GDM1 (cell line): ENCODE measurements at regions not wholly inside any gene's neighbourhood (a gene's known extent, or its start where the extent isn't known, plus 50 kb on each side); places are given as distances from the start of the nearest gene placed in this dataset.

ENCODE experiments used
- DNase-seq: peaks from one replicate; lab custom pipeline; 2025; lab: John Stamatoyannopoulos, UW

DNA sequence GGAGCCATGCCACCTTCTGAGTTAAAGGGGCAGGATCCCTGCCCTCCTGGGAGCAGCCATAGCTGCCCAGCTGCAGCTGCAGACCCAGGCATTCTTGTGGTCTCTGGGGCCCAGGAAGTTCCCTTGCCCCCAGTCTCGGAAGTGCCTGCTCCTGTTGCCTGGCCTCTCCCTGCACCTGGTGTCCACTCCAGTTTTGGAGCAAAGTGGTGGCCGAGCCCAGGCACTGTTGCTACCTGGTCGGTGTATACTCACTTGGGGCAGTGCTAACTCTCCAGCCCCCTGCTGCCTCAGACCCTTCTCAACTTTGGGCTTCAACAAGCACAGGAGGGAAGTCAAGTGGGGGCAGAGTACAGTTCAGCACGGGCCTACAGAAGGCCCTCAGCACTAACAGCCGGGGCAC, 352.9 kb upstream of the NCAM2 start:
- no peak for DNase-seq

DNA sequence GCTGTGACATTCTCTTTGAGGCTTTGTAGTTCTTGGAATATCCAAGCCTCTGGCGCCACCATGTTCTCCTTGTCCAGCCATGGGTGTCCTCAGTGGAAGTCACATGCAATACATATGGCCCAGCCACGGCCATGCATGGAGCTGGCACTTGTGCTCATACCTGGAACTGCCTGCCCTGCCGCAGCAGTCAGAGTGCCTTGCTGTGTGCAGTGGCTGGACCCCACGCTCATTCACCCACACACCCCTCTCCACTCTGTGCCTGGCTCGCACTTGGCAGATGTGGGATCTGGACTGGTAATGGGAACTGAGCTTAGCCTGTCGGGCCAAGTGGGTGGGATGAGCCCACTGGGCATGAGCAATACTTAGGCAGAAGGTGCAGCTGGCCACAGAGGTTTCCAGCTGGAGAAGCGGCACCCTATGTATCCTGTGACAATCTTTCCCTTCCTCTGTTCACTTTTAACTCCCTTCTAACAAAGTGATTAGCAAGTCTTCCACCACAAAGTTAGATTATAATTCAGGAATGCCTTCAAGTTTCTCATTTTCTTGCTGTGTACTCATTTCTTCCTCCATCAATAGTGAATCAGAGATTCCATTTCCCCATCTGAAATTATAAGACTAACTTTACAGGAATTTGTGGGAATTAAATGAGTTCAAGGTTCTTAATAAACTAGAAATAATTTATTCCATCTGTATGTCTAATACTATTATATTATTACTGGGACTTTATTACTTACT, 351.6 kb upstream of the NCAM2 start:
- no peak for DNase-seq

DNA sequence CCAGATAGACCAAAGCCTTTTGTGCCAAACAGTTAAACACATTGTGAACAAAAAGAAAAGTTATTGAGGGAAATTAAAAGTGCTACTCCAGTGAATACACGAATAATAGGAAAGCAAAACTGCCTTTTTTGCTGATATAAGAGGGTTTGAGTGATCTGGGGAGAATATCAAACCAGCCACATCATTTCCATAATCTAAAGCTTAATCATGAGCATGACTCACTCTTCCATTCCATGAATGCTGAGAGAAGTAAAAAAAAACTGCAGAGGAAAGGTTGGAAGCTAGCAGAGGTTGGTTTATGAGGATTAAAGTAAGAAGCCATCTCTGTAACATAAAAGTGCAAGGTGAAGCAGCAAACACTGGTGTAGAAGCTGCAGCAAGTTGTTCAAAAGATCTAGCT, 350.6 kb upstream of the NCAM2 start:
- DNase-seq, result no peak

DNA sequence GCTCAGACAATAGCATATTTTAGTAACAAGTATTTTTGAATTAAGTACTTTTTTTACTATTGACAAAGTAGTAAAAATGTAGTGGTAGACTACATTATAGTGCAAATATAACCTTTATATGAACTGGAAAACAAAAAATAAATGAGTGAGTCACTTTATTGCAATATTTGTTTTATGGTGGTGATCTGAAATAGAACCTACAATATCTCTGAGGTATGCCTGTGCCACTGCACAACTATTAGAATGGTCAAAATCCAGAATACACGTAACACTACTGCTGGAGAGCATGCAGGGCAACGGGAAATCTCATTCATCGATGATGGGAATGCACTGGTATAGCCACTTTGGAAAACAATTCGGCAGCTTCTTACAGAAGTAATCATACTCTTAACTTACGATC, 349.0 kb upstream of the NCAM2 start:
- DNase-seq, result no peak

DNA sequence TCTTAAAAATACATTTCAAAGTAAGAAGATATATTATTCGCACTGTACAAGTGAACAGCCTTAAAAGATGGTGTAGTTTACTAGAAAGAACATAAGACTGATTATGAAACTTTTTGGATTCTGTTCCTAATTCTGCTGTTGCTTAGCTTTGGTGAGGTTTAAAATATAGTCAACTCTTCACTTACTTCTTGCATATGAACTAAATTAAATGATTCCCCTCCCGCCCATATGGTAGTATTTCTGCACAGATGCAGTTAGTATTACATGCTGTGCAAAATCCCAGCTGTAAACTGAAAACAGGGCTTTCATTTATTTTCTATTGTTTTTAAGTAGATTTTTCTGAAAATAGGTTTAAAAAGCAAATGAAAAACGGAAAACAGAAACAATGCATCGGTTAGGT, 345.4 kb upstream of the NCAM2 start:
- DNase-seq, result no peak

DNA sequence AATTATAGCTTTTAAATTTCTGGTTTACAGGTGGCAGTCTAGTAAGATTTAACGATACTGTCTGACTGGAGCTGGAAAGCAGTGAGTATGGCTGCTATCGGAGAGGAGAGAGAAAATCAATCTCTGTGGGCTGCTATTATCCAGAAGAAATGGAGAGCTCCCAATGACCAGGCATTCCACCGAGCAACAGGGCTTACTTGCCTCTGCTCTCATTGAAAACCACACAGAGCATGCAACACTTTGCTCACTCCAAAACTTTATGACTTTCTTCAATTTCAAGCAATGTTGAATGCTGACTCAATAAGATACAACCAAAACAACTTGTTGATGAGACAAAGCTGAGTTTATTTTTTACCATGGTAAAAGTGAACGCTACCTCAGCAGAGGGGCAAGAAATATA, 337.0 kb upstream of the NCAM2 start:
- DNase-seq, result no peak

DNA sequence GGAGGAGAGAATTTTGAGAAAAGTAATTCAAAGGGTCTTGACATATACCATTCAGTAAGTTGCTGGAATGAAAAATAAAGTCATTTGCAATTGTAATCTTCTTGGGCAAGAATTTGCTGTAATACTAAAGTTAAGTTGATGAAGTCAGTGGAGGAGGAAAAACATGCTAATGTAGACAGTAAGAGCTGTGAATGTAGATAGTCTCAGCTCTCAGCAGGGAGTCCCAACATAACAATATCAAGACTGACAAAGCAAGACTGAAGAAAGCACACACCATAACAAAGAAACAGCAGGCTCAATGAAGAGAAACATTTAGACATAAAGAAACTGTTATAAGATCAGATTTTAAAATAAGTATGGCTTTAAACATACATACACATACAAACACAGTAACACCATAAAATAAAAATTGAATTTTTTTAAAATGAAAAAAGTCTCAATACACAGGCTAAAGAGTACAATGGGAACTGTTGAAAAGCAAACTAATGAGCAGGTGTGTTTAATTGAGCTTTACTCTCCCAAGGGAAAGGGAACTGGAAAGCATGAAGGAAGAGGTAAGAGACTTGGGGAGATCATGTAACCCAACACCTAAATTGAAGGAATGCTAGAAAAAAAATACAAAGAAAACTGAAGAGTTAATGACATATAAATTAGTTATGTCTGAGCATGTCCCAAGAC, 336.3 kb upstream of the NCAM2 start:
- no peak for DNase-seq

DNA sequence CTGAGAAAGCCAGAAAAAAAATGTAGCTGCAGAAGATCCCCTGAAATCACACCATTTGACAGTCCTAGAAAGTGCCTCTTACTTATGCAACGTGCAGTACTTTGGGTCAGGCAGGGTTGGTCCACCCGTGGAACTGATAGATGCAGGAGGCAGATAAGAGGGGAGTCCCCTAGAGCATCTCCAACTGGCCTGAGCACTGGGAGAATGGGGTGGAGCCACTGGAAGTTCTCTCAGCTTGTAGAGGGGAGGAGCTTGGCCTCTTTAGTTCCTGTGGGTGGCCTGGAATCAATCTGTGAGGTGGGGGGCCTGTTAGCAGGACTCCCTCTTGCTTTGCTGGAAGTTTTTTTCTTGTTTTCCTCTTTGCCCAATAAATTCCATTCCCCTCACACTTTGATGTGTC, 335.7 kb upstream of the NCAM2 start:
- DNase-seq, result no peak

DNA sequence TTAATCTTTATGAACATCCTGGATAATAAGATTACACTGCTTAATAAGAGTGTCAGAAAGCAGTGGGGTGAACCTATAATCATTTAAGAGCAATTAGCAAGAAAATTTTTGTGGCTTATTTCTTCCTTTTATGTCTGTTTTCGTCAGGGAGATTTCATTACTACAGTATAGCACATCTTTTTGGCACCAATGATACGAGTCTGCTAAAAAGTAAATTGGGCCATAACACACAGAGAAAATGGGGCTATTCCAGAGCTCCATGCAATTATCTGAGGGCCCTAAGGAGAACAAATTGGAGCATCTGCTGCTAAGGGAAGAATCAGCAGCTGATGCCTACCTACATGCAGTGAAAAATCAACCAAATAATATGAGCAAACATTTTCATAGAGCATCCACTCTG, 330.3 kb upstream of the NCAM2 start:
- no peak for DNase-seq

DNA sequence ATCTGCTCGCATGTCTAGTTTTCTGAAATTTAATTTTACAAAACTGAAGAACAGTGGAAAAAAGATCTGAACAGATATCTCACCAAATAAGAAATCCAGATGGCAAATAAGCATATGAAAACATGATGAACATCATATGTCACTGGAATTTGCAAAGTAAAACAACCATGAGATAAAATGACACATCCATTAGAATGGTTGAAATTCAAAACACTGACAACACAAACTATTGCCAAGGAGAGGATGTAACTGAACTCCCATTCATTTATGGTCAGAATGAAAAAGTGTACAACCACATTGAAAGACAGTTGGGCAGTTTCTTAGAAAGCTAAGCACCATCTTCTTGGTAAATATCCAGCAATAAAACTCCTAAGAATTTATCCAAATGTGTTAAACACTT, 312.7 kb upstream of the NCAM2 start:
- no peak for DNase-seq

DNA sequence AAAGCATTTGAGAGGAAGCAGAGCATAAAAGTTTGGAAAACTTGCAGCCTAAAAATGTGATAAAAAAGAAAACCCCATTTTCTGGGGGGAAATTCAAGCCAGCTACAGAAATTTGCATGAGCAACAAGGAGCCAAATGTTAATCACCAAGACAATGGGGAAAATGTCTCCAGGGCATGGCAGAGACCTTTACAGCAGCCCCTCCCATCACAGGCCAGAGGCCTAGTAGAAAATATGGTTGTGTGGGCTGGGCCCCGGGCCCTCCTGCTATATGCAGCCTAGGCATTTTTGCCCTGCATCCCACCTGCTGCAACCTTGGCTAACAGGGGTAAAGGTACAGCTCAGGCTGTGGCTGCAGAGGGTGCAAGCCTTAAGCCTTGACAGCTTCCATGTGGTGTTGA, 299.6 kb upstream of the NCAM2 start:
- DNase-seq, result no peak

DNA sequence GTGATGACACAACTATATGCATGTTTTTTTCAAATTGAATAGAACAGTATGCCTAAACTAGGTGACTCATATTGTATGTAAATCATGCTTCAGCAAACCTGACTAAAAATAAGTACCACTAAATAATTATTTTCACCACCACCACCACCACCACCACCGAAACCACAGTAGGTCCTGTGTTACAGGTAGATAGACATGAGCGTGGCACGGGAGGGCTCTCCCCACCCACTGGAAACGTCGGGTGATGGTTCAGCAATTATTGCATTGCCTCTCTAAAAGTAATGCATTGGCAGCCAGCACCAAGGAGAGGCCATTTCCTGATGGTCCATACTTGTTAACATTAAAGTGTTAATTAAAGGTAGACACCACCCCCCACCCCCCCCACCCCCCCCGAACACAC, 297.0 kb upstream of the NCAM2 start:
- DNase-seq, result no peak

DNA sequence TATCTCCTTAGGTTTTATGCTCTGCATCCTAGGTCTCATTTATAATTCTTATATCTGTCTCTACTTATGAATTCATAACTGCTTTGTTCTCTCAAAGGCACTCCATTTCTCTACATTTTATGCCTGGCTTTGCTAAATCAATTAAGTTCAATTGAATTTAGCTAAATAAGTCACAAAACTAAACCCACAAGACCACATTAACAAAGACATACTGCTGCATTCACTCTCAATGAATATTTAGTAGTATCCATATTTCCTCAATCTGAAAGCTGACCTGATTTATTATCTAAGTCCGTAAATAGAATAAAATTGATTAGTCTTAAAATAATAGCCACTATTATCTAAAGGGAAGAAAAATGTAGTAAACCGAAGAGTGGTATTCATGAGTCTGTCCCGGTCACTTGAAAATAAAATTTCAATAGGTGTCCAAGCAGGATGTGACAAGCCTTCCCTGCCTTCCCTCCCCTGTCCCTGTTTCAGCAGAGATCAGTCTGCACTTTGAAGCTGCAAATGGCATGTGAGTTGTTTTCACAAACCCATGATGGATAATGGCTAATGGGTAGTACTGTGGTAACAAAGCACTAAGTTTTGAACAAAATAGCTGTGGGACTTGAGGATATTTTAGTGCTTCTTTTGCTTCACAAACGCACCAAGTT, 295.0 kb upstream of the NCAM2 start:
- DNase-seq, result no peak

DNA sequence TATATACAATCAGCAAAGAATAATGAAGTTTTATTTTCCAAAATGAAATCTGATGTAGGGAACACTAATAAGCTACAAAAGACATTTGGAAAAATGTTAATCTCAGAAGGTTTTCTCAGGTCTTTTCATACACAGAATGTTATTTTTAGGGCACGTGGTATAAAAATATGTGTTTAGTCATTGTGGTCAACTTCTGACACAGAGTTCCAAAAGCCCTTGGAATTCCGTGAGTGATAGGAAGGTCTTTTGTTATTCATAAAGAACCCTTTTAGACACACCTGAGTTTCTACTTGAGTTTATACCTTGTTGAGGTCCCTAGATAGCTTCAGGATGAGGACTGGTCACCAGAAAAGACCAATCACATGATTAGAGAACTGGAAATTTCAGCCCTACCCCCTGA, 277.6 kb upstream of the NCAM2 start:
- DNase-seq, result no peak

DNA sequence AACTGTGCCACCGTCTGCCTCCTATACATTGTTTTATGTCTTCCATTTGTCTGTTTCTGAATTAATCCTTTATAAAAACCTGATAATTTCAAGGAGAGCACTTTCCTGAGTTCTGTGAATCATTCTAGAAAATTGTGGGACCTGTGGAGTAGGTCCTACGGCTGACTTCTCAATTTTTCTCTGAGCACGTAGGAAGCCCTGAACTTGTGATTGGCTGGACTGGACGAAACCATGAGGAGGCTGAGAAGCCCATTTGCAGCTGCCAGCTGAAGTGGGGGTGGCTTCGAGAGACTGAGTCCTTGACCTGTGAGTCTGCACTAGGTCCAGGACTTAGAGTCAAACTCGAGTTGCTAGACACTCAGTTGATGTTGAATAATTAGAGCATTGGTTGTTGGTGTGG, 277.1 kb upstream of the NCAM2 start:
- no peak for DNase-seq

DNA sequence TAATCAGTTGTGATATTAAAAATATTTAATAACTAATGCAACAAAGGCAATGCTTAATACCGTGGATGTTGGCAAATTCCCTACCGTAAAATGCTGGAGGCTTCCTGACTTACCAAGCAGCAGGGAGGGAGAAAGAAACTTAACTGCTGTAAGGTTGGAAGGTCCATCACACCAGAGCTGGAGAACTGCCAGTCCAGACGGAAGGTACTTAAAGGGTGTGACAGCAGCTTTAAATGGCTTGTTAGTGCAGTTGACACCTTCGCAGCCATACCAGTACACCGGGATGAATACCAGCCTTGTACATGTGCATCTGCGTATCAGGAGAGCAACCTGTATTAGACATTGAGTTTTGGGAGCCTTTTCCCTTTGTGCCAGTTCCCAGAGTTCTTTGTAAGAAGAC, 269.5 kb upstream of the NCAM2 start:
- DNase-seq, result no peak

DNA sequence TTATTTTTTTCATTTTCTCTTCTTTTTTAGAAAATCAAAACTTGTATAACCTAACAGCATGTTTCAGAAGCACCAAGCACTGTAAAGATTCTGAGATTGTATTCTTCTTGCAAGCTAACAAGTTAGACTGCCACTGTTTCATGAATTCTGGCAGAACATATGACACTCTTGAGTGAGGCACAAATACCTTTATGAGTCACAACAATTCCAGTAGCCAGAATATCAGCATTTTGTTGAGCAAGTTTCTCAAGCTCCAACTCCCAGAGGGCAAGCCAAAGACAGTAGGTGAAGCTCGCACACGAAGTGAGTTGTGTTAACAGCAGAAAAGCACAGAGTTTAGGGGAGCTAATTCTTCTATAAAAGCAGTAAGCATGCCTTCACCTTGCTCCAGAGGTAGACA, 268.8 kb upstream of the NCAM2 start:
- DNase-seq, result no peak

DNA sequence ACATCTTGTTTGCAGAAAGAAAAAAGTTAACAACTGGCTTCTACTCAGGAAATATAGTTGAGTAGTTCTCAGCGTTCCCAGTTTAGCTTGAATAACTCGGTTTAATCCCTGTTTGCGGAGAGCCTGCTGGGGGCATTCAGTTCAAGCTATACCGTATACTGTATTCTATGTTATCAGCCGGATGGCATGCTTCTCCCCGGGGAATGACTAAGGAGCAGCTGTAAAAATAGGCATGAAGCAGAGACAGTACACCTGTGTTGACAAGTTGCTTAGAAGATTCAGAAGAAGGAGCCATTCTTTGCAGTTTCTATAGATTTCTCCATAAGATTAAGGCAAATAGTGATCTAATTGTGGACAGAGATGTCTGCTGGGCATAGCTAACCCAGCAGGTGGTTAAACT, 267.8 kb upstream of the NCAM2 start:
- DNase-seq, result no peak

DNA sequence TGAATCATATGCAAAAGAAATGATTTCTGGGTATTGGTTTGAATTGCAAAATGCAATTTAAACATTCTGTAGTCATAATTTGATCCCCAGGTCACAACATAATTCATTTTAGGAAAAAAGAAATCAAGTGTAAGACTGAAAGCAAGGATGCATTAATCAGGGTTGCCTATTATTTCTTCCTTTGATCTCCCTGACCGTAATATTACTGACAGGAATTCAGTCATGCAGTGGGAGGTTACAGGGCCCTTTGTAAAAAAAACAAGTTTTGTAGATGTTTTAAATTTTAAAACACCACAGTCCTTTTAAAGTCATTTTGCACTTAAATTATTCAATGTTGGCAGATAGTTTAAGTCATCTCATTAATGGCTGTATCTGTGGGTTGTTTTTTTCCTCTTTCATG, 263.0 kb upstream of the NCAM2 start:
- no peak for DNase-seq

DNA sequence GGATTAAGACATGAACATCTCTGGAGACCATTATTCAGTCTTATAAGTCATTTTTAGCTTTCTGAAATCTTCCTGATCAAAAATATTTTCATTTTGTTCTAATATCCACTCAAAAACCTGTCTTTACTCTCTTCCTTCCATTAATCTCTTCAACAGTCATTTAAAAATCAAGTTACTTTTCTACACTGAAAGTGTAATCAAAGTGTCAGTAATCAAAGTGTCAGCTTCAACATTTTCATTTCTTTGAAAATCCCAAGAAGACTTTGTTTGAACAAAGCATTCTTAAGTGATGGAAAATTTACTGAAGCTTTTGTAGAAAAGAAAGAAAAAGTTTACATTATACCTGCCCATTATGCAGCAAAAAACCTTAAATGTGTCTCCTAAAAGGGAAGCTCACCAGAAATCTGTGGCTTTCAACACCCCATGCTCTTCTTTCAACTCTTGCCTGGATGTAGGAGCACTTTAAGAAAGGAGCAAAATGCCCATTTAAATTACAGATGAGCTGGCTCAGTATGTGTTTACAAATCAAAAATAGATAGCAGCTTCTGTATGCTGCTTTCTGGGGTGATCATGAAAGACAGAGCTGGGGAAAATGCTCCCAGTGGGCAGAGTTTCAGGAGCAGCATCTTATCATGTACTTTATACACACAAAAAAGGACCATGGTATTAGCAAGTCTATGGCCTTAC, 260.8 kb upstream of the NCAM2 start:
- no peak for DNase-seq

DNA sequence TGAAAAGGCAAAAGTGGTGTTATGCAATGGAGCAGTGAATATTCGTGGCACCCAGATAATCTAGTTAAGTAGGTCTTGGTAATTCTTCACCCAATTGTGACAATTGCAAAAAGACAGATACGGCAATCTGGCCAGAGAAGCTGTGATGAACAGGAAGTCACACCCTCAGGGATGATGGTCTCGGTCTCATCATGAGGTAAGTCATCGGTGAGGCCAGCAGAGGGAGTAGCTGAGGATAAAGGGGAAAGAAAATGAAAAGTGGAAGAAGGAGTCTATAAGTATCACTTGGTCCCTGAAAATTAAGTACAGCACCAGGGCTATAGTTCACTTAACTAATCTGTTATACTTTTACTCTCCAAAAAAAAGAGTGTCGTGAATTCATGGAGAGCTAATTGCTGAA, 258.8 kb upstream of the NCAM2 start:
- peak; percentile 1 for DNase-seq

DNA sequence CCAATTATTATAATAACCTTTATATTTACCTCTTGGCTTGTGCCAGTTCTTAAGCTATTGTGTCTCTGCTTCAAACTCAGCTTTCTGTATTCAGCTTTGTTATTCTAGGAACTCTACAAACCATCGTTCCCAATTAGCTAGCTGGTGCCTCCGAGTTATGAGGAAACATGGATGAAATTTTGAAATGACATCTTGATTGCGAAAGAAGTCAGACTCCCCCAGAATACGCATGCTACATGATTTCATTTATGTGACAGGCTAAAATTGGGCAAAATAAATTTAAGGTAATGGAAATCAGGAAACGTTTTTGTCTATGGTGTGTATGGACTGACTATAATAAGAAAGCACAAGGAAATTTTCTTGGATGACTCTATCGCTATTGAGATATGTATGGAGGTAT, 256.8 kb upstream of the NCAM2 start:
- DNase-seq, result no peak

DNA sequence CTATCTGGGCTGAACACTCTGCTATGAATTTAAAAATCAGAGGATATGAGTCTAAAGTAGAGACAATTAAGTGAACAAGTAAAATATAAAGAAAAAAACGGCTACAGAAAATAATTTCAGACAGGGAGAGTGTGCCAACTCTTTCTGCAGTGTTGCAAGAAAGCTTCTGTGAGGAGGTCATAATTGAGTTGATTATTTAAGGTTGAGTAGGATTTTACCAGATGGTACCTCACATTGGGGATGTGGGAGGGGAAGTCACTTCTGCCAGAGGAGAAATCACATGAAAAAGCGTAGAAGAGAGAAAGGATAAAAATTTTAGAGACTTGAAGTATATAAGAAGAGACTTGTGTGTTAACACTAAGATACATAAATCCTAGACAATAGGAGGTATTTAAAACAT, 238.0 kb upstream of the NCAM2 start:
- DNase-seq, result no peak
